Putamen (tissue), 1 donor: ENCODE measurements at regions not wholly inside any gene's neighbourhood (a gene's known extent, or its start where the extent isn't known, plus 50 kb on each side); places are given as distances from the start of the nearest gene placed in this dataset.
"Not testable (repeated sequence)": the region's sequence is repeated elsewhere in the genome, so short reads cannot be mapped to it uniquely, and the experiment has no call there.

Source experiments
- DNase-seq: peaks from one replicate; pipeline ENCODE4 v3.0.0-alpha.2; 2016; ENCODE audit warnings: low spot score

DNA sequence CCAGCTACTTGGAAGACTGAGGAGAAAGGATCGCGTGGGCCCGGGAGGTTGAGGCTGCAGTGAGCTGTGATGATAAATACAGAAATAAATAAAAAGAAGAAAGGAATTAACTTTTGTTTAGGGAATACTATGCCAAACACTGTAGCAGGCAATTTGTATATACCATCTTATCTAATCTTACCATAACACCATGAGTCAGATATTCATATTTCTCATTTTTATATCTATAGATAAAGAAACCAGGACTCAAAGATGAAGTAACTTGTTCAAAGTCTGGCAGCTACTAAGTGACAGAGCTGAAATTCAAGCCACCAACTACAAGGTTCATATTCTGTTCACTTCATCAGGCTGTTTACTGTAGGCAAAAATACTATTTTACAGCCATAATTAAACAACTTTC lies 119.2 kb upstream of the SLC39A10 start:
- no peak for DNase-seq

DNA sequence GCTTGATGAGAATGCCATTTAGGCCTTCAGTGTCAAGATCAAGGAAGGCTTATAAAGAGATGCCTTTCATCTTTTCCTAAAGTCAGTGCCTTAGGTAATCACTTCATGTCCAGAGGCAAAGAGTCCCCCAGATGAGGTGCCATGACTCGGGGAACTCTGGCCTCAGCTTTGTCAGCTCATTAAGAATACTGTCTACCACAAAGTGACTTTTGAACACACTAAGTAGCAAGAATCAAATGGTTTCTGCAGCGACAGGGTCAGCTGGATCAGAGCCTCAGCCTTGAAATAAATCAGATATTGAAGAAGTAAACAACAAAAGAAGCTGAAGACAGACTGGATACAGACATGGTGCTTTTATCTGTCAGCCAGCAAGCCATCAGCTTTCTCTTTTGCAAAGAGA lies 120.1 kb upstream of the SLC39A10 start:
- no peak for DNase-seq

DNA sequence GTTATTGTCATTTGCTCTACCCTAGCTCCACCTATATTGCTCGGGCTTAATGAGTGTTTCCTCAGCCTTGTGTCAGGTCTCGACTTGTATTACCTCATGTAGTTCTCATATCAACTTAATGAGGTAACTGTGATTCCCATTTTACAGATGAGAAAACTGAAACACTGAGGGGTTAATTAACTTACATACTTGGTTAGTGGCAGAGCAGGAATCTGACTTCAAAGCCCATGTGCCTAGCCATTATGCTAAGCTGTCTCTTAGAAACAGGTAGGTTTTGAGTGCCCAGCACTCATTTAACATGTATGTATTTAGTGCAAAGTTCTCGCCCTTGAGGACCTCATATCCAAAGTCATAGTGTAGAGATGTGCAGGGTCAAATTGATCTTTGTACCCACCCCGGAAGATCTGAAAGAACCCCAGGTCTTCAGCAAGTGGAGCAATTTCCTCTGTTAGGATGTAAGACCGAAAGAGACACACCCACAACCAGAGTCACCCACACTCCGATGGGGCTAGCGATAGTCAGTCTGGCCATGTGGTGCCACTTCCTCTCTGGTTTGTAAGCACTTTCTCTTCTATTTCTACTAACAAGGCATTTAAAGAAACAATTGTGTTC lies 121.0 kb upstream of the SLC39A10 start:
- DNase-seq: peak; percentile 17

DNA sequence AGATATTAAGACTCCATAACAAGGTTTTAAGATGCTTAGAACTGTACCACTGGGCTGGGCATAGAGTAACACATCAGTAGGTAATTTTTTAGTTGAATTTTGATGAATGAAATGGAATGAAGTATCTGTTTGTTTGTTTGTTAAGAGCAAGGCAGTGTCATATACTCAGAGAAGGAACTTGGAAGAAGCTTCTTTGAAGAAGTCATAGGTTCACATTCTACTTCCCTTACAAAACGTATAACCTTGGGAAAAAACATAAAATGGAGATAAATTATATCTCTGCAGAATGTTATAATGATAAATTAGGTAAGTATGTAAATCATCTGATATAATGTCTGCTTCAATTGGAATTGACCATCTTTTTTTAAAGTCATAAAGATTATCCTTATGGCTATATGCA lies 122.1 kb upstream of the SLC39A10 start:
- no peak for DNase-seq

DNA sequence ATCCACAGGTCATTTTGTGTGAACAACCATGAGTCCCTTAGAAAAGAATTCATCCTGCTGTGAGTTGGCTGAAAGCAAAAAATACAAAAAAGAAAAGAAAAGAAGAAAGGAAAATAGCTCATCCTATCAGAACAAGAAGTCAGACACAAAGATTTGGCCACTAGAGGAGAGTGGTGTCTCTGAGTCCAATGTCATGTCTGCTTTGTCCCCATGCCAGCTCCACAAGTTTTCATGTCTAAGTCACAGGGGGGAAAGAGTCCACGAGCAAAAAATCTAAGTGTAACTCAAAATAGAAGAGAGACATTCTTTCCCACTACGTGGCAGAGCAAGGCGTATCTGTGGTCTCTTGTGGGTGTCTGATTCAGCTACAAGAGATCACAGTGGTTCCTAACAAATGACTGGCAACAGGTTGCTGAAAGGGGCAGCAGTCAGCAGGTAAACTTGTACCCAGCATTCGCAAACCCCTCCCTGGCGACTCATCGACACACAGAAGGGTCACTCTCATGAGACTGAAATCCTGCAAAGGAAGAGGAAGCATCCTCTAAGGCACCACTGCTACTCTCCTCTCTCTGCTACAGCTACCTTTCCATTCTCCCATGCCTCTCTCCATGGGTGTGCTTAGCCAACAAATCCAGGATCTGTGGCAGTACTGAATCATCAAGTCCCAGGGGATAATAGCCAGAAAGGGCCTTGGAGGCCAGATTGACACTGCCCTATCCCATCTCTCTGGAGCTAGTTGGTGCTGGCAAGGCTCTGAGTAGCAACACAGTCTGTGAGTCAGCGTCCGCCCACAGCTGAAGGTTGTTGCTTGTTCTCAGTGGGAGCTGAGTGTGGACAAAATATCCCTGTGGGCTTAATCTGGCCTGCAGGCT lies 123.0 kb upstream of the SLC39A10 start:
- DNase-seq: no peak

DNA sequence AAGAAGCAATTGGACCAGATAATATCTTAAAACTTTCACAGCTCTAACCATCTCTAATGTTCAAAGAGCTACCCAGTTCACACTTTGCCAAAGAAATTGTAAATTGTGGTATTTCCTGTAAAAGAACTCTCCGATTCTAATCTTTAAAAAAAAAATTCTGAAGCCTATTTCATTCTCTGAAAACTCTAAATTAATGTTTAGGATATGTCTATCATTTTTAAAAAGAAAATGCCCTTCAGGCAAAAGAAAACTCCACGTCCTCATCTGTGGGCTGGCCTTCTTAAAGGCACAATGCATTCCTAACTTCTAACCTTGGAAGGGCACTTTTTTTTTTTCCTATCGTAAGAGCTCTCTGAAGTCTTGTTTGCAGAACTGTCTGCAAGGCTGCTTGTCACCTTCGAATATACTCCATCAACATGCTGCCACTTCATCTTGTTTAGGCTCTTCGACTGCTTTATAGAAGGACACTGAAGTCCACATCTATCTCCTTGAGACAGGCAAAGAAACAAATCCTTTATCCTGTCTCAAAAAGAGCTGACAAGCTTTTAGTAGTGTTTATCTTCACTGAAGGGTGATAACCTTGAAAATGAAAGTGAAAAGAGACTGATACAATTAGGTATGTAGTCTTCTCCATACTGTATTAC lies 124.3 kb upstream of the SLC39A10 start:
- no peak for DNase-seq

DNA sequence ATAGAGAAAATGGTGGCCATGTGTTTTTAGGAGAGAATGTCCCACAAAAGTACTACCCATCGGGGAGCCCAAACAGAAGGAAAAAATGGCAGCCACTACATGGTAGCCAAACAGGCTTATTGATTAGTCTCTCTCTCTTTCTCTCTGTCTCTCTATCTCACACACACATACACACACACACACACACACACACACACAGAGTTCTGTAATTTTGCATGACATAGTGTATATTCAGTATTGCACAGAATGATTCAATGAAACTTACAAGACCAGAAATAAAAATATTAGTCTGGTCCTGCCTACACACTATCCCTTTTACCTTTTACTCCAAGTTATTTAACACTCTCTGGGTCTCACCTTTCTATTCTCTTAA lies 124.8 kb upstream of the SLC39A10 start:
- no peak for DNase-seq

DNA sequence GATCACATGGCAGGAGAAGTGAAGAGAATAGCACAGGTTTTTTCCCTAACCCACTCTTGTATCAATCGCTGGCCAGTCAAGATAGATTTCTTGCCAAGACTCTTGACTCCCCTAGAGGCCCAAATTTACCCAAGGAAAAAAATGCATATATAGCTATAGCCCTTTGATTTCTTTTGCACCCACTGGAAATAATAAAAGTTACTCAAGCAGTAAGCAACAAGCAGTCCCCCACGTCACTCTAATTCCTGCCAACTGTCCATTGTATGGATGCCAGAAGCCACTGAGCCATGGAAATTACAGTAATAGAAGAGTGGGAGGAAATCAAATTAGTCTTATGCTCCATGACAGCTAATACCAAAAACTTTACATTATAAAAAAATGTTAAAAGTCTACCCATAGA lies 125.3 kb upstream of the SLC39A10 start:
- no peak for DNase-seq

DNA sequence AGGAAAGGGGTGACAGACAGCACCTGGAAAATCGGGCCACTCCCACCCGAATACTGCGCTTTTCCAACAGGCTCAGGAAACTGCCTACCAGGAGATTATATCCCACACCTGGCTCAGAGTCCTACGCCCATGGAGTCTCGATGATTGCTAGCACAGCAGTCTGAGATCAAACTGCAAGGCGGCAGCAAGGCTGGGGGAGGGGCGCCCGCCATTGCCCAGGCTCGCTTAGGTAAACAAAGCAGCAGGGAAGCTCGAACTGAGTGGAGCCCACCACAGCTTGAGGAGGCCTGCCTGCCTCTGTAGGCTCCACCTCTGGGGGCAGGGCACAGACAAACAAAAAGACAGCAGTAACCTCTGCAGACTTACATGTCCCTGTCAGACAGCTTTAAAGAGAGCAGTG lies 133.8 kb upstream of the SLC39A10 start:
- not testable (repeated sequence) for DNase-seq

DNA sequence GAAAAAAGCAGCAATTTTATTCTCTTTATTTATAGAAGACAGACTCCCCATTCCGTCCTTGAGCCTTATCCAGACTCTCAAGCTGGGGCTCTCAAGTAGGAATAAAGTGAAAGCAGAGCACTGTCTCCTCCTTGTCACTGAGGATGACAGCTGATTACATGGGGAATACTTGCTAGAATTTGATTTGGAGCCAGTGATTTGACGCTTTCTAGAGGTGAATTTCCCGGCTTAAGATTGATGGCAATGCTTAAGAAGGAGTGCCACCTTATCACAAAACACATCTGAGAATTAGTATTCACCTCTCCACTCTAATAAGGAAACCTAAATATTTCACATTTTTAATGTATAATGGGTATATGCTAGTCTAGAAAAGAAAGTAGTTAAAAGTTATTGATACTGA lies 135.4 kb upstream of the SLC39A10 start:
- DNase-seq: no peak

DNA sequence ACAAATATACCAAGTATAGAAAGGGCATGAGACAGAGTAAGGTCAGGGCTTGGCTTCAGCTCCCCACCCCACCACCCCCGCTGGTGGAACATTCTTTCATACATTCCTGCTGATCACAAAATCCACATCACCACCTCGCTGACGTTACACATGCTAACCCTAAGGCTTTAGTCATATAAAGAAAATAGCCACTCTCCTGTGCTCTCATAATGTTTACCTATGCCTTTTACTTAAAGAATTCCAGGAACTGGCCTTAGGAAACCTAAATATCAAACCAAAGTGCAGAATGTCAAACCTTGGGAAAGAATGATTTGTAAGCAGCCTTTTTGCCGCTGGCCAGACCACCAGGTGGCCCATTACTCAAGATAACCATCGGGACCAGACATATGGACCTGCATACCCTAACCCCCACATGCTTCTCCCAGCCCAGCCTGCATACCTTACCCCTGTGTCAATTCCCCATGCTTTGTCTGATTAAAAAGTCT lies 136.3 kb upstream of the SLC39A10 start:
- DNase-seq: no peak

DNA sequence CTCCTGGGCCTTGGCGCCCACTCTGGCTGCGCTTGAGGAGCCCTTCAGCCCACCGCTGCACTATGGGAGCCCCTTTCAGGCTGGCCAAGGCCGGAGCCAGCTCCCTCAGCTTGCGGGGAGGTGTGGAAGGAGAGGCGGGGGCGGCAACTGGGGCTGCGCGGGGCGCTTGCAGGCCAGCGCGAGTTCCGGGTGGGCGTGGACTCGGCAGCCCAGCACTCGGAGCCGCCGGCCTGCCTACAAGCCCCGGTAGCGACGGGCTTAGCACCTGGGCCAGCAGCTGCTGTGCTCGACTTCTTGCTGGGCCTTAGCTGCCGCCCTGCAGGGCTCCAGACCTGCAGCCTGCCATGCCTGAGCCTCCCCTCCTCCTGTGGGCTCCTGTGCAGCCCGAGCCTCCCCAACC lies 141.5 kb upstream of the SLC39A10 start:
- no peak for DNase-seq

DNA sequence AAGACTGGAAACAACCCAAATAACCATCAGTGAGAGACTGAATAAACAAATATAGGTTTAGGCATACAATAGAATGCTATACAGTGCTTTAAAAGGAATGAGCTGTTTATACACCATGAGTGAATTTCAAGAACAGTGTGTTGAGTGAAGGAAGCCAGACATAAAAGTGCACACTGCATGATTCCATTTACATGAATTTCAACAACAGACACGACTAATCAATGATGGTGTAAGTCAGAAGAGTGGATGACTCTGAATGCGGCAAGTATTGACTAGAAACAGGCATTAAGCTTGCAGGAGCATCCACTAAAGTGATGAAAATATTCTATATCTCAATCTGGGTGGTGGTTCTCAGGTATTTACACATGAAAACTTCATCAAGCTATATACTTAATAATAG lies 142.7 kb upstream of the SLC39A10 start:
- DNase-seq: no peak

DNA sequence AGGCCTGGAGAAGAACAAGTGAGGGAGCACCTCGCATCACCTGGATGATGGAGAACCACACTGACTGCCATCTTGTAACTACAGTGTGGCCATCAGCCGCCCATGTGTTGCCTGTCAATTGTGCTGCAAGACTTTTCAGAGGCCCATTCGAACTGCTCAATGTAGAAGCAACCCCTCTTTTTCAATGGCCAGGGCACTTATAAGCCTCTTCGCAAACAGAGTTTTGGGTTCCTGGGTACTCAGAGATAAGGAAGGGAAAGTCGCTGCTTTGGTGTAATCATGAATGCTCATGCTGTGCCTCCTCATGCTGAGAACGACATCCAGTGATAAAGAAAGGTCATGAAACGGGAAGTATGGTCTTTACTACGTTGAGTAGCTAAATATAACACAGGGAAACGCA lies 143.9 kb upstream of the SLC39A10 start:
- DNase-seq: no peak

DNA sequence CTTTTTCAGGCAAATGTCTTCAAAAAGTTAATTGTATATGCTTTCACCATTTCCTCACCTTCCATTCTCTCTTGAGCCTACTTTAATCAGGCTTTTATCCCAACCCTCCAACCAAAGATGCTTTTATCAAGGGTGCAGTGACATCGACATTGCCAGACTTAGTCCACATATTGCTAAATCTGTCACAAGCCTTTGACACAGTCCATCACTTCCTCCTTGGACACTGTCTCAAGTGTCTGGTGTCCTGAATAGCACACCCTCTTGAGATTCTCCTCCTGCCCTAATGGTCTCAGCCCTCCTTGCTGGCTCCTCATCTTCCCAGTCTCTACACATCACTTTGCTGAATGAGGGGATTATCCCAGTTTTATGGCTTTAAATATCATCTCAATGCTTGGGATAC lies 147.5 kb upstream of the SLC39A10 start:
- DNase-seq: no peak

DNA sequence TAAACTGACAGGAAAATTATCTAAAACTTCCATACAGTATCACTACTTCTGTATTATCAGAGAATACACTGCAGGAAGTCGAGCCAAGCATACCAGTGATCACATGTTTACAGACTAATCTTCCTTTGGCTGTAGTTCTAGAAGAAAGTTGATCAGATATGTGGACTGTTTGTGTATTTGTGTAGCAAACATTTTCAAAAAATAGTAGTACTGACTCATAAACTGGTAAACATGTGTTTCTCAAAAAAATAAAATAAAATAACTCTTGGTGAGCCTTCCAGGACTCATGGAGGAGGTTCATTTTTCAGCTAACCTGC lies 148.9 kb upstream of the SLC39A10 start:
- no peak for DNase-seq

DNA sequence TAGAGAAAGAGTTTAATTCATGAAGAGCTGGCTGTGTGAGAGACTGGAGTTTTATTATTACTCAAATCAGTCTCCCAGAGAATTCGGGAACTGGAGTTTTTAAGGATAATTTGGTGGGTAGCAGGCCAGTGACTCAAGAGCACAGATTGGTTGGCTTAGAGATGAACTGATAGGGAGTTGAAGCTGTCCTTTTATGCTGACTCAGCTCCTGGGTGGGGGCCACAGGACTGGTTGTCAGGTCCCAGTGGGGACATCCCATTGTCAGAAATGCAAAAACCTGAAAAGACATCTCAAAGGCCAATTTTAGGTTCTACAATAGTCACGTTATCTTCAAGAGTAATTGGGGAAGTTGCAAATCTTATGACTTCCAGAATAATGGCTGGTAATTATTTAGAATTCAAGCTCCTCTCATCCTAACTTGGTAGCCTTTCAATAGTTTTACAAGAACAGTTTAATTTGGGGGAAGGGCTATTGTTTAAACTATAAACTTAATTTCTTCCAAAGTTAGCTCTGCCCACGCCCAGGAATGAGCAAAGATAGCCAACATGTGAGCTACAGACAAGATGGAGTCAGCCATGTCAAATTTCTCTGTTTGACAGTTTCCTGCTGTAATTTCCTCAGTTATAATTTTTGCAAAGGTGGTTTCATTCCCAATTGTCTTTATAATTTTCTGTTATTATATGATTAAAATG lies 149.4 kb upstream of the SLC39A10 start:
- no peak for DNase-seq

DNA sequence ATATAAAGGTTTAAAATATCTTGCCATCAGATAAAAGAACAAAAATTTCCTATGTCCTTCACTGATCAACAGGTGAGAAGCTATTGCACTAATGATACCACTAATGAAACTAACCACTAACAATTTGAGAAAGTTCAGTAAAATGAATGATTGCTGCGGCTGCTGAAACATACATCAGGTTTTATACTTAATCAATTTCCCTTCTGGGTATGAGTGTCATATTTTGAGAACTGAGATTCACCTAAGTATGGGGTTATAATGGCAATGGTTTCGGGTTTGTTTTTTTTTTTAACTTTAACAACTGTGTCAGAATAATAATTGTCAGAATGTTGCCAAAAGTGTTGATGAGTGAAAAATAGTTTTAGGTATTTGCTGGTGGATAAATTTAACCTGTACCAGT lies 151.3 kb upstream of the SLC39A10 start:
- no peak for DNase-seq

DNA sequence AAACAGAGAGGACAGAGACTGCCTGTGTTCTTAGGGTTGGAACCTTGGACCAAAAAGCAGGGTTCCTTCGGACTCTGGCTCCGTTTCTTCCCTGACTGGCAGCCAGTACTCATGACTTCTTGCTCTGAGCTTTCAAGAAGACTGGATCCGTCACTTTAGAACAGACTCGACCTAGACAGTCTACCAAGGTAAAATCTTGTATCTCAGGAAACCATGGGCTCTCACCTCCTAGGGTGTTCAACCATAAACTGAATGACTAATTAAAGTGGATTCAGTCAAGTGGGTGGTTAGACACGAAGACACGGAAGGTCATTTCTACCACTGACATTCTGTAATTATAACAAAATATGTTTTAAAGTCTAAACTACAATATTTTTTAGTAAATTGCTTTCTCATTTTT lies 153.8 kb upstream of the SLC39A10 start:
- DNase-seq: no peak

DNA sequence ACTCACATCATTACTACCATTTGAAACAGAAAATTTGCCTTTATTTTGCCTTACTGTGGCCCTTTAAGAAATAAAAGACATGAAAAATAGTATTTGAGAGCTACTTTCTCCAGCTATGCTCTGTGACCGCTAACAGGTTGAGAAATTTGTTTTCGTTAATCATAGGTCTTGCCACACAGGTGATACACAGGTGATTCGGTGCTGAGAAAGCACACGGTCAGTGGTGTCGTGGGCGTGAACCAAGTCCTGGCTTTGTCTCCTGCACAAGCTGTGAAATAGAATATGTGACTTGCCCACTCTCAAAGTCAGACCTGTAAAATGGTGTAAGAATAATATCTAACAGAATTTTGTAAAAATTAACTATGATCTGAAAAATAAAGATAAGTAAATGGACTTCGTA lies 155.3 kb upstream of the SLC39A10 start:
- no peak for DNase-seq

DNA sequence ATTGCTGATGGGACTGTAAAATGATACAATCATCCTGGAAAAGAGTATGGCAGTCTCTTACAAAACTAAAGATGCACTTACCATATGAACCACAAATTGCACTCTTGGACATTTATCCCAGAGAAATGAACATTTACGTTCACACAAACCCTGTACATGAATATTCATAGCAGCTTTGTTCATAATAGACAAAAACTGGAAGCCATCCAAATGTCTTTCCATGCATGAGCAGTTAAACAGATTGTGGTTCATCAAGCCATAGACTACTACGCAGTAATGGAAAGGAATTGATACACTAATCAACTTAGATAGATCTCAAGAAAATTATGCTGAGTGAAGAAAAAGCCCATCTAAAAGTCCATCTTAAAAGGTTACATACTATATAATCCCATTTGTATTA lies 156.1 kb upstream of the SLC39A10 start:
- DNase-seq: no peak

DNA sequence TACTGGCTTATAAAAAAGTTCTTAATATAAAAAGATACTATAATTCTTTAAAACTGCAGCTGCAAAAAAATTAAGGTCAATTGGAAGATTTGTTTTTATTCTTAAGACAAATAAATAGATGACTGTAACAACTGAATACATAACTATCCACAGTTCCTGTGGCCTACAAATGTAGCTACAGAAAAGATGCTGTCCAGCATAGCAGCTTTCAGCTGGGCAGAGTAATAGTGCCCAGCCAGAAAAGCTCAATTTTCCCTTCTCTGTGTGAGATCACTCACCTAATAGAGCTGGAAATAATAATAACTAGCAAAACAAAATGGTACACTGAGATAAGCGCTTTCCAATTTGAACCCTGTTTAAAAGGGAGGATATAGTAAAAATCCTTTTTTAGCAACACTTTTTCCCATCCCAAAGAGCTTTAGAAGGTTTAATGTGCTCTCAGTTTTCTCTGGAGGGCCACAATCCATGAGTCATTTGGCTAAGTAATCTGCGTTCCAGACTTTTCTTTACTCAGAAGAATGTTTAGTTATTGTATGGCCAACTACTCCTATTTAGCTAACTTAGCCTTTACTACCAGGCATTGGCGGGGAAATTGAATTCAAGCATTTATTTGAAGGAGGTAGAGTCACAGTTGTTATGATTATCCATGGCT lies 158.1 kb upstream of the SLC39A10 start:
- DNase-seq: no peak
